ENCODE measurements at regions not wholly inside any gene's neighbourhood (a gene's known extent, or its start where the extent isn't known, plus 50 kb on each side); places are given as distances from the start of the nearest gene placed in this dataset.

DNA sequence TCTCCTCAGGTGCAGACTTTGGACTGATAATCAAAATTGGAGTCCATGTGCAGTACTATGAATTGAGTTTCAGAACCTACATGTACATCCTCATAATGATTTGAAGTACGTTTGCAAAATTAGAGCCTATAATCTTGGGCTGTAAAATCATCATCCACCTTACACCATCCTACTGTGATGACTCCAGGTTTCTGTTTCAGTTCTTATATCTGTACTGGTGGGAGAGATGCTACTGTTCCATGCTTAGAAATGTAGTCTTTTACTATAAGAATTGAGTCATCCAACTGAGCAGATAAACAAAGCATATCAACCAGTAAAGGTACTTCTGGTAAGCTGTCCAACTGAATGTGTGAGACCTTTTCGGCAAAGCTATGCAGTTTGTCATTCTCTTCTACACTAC, 586.3 kb upstream of the FAM174A start:
- no peaks in the 10 kb centered on the region for H3K79me2 ChIP-seq (ENCODE audit: insufficient read depth)
- no peaks in the 10 kb centered on the region for H3K9me2 ChIP-seq
- H3K27ac ChIP-seq (ENCODE audit: low read depth in 2 of 2, low read length in 1 of 2), result no peak overlapping the region
- no peak overlapping the region for H3K4me3 ChIP-seq (ENCODE audit: low read depth in 2 of 2, low read length in 1 of 2)
- H4K20me1 ChIP-seq (ENCODE audit: insufficient read depth), result no peaks in the 10 kb centered on the region
- TF ChIP-seq SMC3 (IDR thresholded peaks at IDR 0.05; ENCODE audit: low read depth, low read length), result no peak
- TF ChIP-seq FOSL2 (IDR thresholded peaks at IDR 0.05; ENCODE audit: borderline replicate concordance, low read depth), result no peak
- no peak for TF ChIP-seq MEF2A (IDR thresholded peaks at IDR 0.05; ENCODE audit: borderline replicate concordance, low read depth)
- TF ChIP-seq, protein P1, sequence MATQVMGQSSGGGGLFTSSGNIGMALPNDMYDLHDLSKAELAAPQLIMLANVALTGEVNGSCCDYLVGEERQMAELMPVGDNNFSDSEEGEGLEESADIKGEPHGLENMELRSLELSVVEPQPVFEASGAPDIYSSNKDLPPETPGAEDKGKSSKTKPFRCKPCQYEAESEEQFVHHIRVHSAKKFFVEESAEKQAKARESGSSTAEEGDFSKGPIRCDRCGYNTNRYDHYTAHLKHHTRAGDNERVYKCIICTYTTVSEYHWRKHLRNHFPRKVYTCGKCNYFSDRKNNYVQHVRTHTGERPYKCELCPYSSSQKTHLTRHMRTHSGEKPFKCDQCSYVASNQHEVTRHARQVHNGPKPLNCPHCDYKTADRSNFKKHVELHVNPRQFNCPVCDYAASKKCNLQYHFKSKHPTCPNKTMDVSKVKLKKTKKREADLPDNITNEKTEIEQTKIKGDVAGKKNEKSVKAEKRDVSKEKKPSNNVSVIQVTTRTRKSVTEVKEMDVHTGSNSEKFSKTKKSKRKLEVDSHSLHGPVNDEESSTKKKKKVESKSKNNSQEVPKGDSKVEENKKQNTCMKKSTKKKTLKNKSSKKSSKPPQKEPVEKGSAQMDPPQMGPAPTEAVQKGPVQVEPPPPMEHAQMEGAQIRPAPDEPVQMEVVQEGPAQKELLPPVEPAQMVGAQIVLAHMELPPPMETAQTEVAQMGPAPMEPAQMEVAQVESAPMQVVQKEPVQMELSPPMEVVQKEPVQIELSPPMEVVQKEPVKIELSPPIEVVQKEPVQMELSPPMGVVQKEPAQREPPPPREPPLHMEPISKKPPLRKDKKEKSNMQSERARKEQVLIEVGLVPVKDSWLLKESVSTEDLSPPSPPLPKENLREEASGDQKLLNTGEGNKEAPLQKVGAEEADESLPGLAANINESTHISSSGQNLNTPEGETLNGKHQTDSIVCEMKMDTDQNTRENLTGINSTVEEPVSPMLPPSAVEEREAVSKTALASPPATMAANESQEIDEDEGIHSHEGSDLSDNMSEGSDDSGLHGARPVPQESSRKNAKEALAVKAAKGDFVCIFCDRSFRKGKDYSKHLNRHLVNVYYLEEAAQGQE (IDR thresholded peaks at IDR 0.05; ENCODE audit: low read depth, low read length), result no peak
- no peak for TF ChIP-seq RXRA (IDR thresholded peaks at IDR 0.05; ENCODE audit: borderline replicate concordance, low read depth)
- TF ChIP-seq, protein P2, sequence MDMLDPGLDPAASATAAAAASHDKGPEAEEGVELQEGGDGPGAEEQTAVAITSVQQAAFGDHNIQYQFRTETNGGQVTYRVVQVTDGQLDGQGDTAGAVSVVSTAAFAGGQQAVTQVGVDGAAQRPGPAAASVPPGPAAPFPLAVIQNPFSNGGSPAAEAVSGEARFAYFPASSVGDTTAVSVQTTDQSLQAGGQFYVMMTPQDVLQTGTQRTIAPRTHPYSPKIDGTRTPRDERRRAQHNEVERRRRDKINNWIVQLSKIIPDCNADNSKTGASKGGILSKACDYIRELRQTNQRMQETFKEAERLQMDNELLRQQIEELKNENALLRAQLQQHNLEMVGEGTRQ (IDR thresholded peaks at IDR 0.05; ENCODE audit: borderline replicate concordance, low read depth, low read length), result no peak
- TF ChIP-seq TEAD4 (IDR thresholded peaks at IDR 0.05; ENCODE audit: borderline replicate concordance, insufficient read depth), result no peak
- TF ChIP-seq GABPA (IDR thresholded peaks at IDR 0.05; ENCODE audit: low read depth), result no peak
- TF ChIP-seq NRF1 (IDR thresholded peaks at IDR 0.05; ENCODE audit: low read depth, low read length), result no peak
- no peak for TF ChIP-seq TAF1 (IDR thresholded peaks at IDR 0.05; ENCODE audit: borderline replicate concordance, low read depth, low read length)
- no peak for TF ChIP-seq RAD21 (IDR thresholded peaks at IDR 0.05; ENCODE audit: low read length)
- TF ChIP-seq, protein P3, sequence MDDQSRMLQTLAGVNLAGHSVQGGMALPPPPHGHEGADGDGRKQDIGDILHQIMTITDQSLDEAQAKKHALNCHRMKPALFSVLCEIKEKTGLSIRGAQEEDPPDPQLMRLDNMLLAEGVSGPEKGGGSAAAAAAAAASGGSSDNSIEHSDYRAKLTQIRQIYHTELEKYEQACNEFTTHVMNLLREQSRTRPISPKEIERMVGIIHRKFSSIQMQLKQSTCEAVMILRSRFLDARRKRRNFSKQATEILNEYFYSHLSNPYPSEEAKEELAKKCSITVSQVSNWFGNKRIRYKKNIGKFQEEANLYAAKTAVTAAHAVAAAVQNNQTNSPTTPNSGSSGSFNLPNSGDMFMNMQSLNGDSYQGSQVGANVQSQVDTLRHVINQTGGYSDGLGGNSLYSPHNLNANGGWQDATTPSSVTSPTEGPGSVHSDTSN (IDR thresholded peaks at IDR 0.05), result no peak
- TF ChIP-seq TCF12 (IDR thresholded peaks at IDR 0.05), result no peak
- TF ChIP-seq, protein P4, sequence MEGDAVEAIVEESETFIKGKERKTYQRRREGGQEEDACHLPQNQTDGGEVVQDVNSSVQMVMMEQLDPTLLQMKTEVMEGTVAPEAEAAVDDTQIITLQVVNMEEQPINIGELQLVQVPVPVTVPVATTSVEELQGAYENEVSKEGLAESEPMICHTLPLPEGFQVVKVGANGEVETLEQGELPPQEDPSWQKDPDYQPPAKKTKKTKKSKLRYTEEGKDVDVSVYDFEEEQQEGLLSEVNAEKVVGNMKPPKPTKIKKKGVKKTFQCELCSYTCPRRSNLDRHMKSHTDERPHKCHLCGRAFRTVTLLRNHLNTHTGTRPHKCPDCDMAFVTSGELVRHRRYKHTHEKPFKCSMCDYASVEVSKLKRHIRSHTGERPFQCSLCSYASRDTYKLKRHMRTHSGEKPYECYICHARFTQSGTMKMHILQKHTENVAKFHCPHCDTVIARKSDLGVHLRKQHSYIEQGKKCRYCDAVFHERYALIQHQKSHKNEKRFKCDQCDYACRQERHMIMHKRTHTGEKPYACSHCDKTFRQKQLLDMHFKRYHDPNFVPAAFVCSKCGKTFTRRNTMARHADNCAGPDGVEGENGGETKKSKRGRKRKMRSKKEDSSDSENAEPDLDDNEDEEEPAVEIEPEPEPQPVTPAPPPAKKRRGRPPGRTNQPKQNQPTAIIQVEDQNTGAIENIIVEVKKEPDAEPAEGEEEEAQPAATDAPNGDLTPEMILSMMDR (IDR thresholded peaks at IDR 0.05), result no peak
- TF ChIP-seq FOXM1 (IDR thresholded peaks at IDR 0.05; ENCODE audit: low read depth), result no peak
- TF ChIP-seq YY1 (IDR thresholded peaks at IDR 0.05; ENCODE audit: low read depth), result no peak
- no peak overlapping the region for H3K4me2 ChIP-seq
- no peaks in the 10 kb centered on the region for H3K27me3 ChIP-seq (ENCODE audit: insufficient read depth)
- no peaks in the 10 kb centered on the region for H3K9me3 ChIP-seq
- ChIA-PET POLR2A (no interaction called here), CTCF (no interaction called here)
- 25% methylated on average over 2 of the region's 2 CpGs for WGBS (ENCODE audit: low lambda C conversion rate)
- no peak overlapping the region for H3K9ac ChIP-seq
- H3K4me1 ChIP-seq (ENCODE audit: control insufficient read depth in 1 of 2, insufficient read depth in 2 of 2, low read depth in 1 of 2, low read length in 1 of 2), result no peaks in the 10 kb centered on the region
- no peak for DNase-seq
- H3F3A ChIP-seq (replicated peaks; ENCODE audit: insufficient read depth), result no peaks in the 10 kb centered on the region
- no peak overlapping the region for H2AFZ ChIP-seq (ENCODE audit: low read depth)
- H3K36me3 ChIP-seq (replicated peaks in 1 of 2; ENCODE audit: control insufficient read depth in 1 of 2, insufficient read depth in 2 of 2, low read length in 1 of 2), result no peaks in the 10 kb centered on the region

All from SK-N-SH (cell line).